ENCODE measurements at regions not wholly inside any gene's neighbourhood (a gene's known extent, or its start where the extent isn't known, plus 50 kb on each side); places are given as distances from the start of the nearest gene placed in this dataset.

DNA sequence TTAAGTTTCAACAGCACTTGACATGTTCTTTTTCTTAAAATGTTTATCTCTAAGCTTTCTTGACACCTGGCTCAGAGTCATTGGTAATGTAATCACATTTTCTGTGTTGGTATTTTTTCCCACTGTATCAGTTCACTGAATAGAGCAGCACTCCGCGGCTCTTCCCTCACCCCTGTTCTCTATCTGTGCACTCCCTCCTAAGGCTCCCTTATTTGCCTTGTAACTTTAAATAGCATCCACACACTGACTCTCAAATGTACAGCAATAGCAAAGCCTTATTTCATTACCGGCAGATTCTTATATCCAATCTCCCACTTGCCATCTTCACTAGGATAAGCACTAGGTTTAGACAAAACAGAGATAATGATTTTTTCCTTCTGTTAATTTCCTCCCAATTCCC is 935.5 kb upstream of the SLC10A2 start:
- DNase-seq (ENCODE audit: low spot score) = no peak

DNA sequence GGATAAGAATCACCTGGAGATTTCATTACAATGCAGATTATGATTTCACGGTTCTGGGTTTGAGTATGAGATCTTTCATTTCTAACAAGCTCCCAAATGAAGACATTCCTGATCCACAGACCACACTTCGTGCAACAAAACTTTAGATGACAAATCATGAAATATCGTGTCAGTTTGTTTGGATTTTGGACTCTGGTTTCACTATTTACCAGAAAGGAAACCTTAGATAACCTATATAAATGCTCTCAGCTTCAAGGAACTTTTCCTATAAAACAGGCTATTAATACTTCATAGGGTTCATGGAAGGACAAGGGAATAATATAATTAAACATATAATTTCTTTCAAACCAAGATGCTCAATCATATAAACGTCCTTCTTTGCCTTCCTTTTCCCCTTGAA is 930.5 kb upstream of the SLC10A2 start:
- DNase-seq (ENCODE audit: low spot score) = no peak

DNA sequence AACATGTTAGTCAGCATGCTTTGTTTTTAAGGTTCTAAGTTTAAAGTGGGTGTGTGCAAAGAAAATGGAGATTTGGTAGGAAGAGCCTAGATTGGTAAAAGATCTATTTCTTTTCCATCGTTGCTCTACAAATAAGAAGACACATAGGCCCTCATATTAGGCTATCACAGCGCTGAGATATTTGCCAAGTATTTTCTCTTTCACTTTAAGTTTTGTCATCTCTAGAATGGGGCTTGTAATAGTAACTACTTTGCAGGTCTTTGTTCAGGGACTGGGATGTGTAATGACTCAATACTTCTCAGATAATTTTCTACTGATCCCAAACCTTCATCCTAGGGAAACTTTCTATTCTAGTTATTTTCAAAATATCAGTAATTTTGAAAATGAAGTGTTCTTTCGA is 917.7 kb upstream of the SLC10A2 start:
- no peak for DNase-seq (ENCODE audit: low spot score)

DNA sequence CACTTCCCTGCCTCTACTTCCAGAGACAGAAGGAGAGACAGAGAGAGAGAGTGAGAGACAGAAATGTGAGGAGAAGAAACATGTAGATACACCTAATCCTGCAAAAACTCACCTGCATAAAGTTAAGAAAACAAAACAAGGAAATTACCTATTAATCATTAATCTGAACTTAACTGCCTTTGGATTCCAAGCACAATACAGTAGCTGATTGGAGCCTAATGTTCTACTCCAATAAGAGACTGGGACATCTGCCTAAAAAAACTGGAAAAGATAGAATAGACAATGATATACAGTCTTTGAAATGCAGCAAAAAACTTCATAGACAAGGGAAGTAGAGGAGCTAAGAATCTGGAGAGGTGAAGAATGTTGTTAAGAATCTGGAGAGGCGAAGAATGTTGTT is 910.2 kb upstream of the SLC10A2 start:
- DNase-seq (ENCODE audit: low spot score) = no peak

DNA sequence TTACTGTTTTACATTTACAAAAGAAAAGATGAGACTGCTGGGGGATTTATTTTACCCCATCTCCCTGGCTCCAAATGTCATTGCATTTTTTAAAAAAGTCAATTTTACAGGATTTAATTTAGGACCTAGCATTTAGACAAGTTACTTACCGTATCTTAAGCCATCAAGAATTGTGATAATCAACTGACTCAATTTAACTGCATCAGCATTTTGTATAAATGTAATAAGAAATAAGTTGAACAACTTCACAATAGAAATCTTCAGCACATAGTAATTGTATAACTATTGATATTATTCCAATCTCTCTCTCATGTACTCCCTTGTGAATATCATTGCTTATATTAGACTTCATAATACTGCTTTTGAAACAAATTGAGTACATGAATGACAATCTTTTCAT is 907.5 kb upstream of the SLC10A2 start:
- DNase-seq (ENCODE audit: low spot score) = no peak

DNA sequence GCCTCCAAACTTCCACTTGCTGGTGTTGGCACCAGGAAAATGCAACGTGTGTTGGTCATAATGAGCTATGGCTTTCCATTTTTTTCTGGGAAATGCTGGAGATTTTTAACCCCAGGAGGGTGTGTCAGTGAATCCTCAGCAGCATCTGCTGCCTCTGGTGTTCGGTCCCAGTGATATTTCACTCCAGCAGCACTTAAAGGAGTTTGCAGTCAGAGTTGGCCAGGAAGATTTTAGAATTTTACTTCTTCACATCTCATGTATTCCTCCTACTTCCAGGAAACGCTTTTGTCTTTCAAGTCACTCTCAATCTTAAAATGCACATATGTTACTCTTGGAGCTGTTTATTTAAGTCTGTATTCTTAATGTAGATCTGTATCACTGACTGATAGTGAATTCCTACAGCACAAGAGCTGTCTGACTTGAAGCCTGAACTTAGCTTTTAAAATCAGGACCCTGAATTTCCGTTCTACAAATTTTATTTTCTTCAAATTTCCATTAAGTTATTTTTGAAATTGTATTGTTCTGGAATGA is 903.4 kb upstream of the SLC10A2 start:
- no peak for DNase-seq (ENCODE audit: low spot score)

DNA sequence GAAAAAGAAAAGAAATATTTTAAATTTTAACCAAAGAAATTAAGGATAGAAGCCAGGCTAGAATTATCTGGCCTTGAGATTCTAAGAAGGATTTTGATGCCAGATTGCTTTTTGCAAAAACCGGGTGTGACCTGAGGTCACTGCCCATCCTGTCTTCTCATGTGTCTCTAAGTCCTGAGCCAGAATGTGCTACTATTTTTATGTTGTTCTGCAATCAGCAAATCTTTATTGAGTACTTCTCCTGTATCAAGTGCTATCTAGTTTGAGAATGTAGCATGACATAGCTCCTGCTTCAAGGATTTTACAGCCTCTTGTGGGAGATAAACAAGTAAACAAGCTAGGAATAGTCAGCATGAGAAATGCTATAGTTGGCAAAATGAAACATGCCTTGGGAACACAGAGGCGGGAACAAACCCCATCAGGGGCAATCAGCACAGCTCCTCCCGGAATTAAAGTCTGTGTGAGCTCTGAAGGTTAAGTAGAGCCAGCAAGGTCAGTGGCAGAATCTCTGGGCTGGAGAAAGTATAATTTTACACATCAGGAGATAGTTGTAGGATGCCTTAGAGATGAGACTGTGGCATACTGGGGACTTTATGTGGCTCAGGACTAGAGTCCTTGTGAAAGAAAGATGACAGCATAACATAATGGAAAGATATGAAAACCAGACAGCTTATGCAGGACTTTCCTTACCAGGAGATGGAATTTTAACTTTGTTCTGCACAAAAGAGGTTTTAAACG is 899.5 kb upstream of the SLC10A2 start:
- DNase-seq (ENCODE audit: low spot score) = no peak

DNA sequence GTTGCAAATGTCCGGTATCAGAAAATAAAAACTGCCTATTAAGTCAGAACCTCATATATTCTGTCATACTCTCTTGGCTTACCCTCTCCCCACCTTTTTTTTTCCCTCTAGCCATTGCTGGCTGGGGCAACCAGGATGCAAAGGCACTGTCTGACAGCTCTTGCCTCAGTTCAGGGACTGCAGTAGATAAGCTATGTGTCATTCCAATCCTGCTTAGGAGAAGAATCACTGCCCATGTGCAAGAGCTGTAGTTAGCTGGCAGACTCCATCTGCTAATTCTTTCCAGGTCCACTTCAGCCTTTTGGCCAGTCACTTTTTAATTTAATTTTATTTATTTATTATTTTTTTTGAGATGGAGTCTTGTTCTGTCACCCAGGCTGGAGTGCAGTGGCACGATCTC is 895.6 kb upstream of the SLC10A2 start:
- no peak for DNase-seq (ENCODE audit: low spot score)

DNA sequence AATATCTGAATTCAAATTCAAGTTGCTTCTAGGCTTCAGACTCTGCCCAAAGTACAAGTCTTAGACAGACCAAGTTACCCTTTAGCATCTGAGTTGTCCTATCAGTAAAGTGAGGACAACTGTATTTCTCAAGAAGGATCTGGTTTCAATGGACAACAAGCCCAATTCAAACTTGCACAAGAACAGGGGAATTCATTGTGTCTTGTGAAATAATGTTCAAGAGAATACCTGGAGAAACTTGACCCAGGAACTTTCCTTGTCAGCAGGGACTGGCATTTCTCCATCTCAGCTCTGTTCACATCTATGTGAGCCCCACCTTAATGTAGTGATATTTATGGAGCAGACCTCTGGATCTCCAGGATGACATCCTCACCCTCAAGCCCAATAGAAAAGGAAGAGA is 894.9 kb upstream of the SLC10A2 start:
- no peak for DNase-seq (ENCODE audit: low spot score)

DNA sequence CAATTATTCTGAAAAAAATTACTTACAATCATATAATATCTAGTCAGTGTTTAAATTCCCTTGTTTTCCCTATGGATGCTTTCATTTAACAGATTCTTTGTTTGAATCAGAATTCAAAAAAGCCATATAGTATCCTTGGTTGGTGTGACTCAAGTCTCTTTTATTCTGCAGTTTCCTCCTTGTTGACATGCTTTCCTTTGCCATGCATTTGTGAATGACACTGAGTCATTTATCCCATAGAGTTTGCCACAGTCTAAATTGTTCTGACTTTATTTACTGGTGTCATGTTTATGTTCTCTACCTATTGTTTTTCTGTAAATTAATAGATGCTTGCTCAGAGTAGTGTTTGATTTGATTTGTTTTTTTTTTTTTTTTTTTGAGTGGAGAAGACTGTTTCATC is 893.8 kb upstream of the SLC10A2 start:
- no peak for DNase-seq (ENCODE audit: low spot score)

DNA sequence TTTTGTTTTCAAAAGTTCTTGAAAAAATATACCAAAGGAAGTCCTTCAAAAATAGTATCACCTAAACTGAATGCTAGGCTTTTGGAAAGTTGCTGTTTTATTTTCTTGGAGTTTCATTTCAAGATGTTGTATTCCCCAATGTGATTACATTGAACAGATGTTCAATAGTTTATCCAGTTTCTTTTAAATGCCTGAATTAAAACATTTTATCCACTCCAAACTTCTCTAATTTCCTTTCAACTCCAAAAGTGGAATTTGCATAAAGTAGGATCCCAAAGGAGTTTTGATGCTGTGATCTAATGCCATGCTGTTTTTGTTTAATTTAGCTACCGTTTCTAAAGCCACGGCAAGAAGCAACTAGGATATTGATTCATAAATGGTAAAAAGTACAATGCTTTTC is 892.5 kb upstream of the SLC10A2 start:
- DNase-seq (ENCODE audit: low spot score) = no peak

DNA sequence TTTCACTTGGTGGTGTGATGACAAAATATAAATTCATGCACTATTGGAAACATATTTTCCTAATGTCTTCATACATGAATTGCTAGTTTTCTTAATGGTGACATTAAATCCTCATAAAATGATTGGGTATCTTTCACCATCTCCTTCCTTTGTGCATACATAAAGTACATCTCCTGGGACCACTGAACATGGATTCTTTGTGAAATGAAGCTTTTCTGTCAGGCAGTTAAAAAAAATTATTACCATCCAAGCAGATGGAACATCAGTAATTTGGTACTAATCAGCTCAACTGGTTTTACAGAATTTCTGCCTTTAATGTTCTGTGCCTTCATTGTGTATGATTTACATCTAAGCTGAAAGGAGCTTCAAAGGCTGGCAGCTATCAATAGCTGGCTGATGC is 891.7 kb upstream of the SLC10A2 start:
- no peak for DNase-seq (ENCODE audit: low spot score)

DNA sequence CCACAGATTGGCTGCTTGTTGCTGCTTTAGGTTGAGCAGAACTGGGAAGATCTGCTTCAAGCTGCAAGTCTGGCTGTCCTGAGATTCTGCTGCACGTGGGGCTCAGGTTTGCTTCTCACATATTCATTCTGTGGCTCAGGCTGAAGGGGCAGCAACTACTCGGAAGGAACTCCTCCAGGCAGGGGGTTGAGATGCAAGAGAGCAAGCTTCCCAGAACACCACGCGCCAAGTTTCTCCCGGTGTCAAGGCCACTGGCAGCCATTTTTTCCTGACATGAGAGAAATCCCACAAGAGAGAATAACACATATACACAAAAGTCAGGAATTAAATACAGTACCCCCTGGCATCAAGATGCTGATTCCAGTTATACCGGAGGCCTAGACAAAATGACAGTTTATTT is 887.6 kb upstream of the SLC10A2 start:
- DNase-seq (ENCODE audit: low spot score) = no peak

DNA sequence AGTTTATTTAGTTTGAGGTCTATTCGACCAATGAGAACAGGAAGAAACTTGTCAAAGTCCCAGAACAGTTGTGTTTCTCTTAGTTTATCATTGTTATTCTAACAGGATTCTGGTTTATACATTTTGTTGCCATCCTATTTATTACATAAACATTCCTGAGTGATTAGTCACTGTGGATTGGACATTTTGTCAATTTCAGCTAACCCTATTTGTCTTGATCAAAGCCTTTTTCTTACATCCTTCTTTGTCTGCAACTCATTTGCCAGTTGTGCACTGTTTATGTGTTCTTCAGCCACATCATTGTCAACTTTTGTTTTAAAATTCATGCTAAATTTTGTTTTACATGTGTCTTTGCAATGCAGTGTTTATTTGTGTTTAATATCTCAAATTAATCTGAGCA is 886.0 kb upstream of the SLC10A2 start:
- no peak for DNase-seq (ENCODE audit: low spot score)

DNA sequence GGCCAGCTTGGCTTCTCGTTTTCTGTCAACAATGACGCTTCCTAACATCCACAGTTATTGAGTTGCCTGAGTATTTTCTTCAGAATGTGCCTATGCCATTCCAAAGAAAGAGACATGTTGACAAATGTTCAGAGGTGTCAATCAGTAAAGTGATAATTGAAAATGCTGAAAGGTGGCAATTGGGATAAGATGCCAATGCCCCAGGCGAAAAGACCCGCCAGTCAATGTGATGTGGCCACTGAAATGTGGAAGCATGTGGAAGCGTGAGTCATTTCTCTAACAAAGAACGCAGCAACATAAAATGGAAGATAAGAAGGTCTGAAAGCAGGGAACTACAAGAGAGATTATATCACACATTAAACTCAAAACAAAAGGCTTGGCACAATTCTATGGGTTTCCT is 882.2 kb upstream of the SLC10A2 start:
- no peak for DNase-seq (ENCODE audit: low spot score)

DNA sequence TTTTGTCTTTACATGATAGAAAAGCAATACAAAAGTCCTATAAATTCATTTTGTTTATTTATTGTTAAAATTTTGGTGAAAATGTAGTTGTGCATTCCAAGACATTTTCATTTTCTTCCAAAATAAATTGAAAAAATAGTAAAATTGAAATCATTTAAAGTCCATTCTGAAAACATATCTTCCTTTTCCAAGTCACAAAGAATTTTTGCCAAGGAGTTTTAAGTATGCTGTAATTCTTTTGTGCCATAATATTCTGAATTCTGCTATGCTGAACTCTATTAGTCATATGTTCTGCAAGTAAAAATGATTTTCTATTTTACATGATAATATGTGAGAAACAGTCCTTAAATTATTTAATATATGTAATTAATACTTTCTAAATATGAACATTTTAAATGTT is 879.6 kb upstream of the SLC10A2 start:
- DNase-seq (ENCODE audit: low spot score) = no peak

DNA sequence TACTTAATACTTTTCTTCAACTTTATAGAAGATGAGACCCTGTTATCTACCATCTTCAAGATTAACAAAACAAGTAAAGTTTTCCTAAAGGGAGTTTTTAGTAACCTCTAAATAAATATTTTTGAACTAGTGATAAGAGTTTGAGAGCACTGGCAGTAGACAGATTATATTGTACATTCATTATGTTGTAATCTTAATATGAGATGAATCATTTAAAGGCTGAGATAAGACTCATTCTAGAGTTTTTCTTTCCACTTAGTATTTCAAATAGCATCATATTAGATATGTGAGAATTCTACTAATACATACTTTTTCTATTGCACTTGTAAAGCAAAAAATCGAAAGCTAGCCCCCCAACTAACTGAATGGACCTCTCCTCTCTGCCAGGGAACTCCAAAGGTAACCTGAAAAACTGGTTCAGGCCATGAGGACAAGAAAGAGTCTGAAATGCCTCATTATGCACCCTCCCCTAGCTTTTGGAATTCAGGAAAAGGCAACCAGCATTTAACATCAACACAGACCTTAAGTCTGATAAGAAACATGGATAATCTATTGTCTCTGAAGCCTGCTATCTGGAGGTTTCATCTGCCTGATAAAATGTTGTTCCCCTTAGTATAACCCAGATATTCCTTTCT is 875.4 kb upstream of the SLC10A2 start:
- DNase-seq (ENCODE audit: low spot score) = no peak

DNA sequence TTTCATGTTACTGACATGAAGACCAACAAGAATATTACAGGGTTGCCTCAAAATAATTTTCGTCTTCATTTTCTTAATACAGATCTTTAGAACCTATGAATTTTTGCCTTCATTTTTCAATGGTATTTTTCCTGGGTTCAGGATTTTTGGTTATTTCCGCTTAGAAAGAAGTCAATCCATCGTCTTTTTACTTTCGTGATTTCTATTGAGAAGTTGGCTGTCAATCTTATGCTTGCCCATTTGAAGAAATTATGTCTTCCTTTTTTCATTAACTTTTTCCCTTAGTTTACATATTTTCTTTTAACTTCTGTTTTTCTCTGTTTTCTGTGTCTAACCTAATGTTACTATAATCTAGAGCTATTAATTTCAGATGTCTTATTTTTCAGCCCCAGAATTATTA is 868.9 kb upstream of the SLC10A2 start:
- no peak for DNase-seq (ENCODE audit: low spot score)

DNA sequence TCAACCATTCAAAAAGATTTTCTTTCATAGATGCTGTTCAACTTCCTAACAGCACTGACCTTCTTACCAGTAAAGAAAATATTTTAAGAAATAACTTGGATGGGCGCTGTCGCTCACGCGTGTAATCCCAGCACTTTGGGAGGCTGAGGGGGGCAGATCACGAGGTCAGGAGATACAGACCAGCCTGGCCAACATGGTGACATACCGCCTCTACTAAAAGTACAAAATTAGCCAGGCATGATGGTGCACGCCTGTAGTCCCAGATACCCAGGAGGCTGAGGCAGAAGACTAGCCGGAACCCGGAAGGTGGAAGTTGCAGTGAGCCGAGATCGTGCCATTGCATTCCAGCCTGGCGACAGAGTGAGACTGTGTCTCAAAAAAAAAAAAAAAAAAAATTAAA is 865.7 kb upstream of the SLC10A2 start:
- DNase-seq (ENCODE audit: low spot score) = no peak

DNA sequence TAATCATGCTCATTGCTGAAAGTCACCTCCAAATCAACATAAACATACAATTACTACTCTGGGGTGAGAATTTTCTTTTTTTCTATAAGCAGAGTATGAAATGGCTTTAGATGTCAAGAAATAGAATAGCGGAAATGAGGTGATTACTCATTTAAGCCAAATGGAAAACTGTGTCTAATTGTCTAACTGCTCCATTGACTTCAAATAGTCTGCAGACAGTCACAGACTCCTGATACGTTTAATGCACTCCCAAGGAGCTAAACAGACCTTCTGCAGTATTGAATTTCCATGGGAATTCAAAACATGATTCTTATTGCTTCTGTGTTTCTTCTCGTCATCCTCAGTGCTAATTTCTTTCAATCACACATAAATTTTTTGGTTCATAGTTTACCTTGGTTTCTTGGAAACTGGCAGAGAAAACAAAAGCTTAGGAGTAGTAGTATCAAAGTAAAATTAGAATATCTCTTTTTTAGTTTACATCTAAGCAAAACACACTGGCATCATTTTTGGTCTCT is 865.2 kb upstream of the SLC10A2 start:
- no peak for DNase-seq (ENCODE audit: low spot score)

DNA sequence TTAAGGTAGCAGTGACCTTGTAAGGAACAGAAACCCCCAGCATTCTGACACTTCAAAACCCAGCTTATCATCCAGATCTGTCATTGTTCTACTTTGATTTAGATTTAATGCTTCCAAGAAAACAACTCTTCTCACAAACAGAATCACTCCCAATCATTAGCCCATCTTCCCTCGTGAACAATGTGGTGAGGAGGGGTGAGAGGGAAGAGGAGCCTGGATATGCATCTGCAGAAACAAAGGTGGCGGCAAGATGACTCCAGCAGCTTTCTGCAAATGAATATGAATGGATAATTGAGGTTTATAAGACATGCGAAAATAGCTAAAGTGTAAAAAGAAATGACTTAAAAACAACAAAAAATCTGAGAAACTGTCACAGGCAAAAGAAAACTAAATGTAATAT is 859.9 kb upstream of the SLC10A2 start:
- no peak for DNase-seq (ENCODE audit: low spot score)

DNA sequence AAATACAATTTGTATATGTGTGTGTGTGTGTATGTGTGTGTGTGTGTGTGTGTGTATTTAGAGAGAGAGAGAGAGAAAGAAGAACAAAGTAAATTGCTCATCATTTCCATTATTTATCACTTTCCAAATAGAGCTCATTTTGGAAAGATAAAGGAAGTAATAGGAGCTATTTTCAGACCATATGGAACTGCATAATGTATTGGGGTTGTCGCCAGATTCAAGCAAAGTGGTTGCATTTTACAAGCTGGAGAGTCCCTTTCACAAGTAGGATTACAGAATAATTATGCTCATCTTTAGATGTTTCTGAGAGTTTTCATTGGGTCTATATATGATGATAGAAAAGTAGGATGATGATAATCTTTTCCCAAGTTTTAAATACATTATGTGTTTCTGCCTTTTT is 842.7 kb upstream of the SLC10A2 start:
- DNase-seq (ENCODE audit: low spot score) = no peak

DNA sequence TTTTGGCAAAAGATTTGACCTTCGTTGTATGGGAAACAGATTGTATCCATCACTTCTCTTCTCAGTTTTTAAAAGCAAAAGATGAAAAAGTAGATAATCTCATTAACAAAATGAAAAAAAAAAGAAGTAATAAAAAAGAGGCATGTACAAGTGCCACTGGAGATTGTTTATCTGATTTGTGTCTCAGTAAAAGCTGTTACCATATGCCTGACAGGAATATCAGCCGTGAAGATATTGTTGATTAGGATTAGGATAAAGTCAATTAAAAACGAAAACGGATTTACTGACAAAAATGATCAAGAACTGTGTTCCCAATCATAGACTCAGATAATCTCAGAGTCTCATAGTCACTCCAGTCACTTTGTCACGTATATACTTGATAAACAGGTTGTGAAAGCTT is 842.1 kb upstream of the SLC10A2 start:
- no peak for DNase-seq (ENCODE audit: low spot score)

DNA sequence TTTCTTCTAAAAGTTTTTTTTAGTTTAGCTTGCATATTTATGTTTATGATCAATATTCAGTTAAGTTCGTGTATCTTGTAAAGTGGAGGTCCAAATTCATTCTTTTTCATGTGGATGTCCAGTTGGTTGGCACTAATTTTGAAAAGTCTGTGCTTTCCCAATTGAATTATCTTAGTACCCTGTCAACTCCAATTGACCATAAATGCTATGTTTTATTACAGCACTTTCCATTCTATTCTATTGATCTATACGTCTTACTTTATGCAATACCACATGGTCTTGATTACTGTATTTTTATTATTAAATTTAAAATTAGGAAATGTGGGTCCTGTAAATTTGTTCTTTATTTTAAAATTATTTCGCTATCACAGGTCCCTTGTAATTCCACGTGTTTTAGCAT is 837.6 kb upstream of the SLC10A2 start:
- no peak for DNase-seq (ENCODE audit: low spot score)
